Pons (tissue), 1 donor: ENCODE measurements at regions not wholly inside any gene's neighbourhood (a gene's known extent, or its start where the extent isn't known, plus 50 kb on each side); places are given as distances from the start of the nearest gene placed in this dataset.
"Not testable (repeated sequence)": the region's sequence is repeated elsewhere in the genome, so short reads cannot be mapped to it uniquely, and the experiment has no call there.

Source experiments
- DNase-seq: peaks from one replicate; pipeline ENCODE4 v3.0.0-alpha.2; 2016; ENCODE audit warnings: low spot score

- DNase-seq = no peak
Measured at GRCh38 chr13:47892374-47892773, 108.7 kb downstream of the SUCLA2 start.

GRCh38 chr13:47890146-47890814, 110.8 kb downstream of the SUCLA2 start:
- no peak for DNase-seq

GRCh38 chr13:47886314-47886713, 114.8 kb downstream of the SUCLA2 start:
- no peak for DNase-seq

- DNase-seq = no peak
Measured at GRCh38 chr13:47875201-47875600, 125.9 kb downstream of the SUCLA2 start.

GRCh38 chr13:47873987-47874386, 127.1 kb downstream of the SUCLA2 start:
- not testable (repeated sequence) for DNase-seq

- DNase-seq = not testable (repeated sequence)
Measured at GRCh38 chr13:47873319-47873718, 127.8 kb downstream of the SUCLA2 start.

- no peak for DNase-seq
Measured at GRCh38 chr13:47869776-47870175, 131.3 kb downstream of the SUCLA2 start.

GRCh38 chr13:47865883-47866282, 135.2 kb downstream of the SUCLA2 start:
- no peak for DNase-seq

GRCh38 chr13:47862841-47863240, 138.2 kb downstream of the SUCLA2 start:
- no peak for DNase-seq

- no peak for DNase-seq
Measured at GRCh38 chr13:47859165-47859564, 141.9 kb downstream of the SUCLA2 start.

GRCh38 chr13:47858042-47859025, 142.7 kb downstream of the SUCLA2 start:
- DNase-seq = no peak

- no peak for DNase-seq
Measured at GRCh38 chr13:47853236-47853635, 147.8 kb downstream of the SUCLA2 start.

GRCh38 chr13:47846886-47847285, 154.2 kb downstream of the SUCLA2 start:
- no peak for DNase-seq

GRCh38 chr13:47845981-47846380, 155.1 kb downstream of the SUCLA2 start:
- no peak for DNase-seq

- no peak for DNase-seq
Measured at GRCh38 chr13:47843005-47843404, 158.1 kb downstream of the SUCLA2 start.

- no peak for DNase-seq
Measured at GRCh38 chr13:47841151-47841550, 159.9 kb downstream of the SUCLA2 start.

- DNase-seq = no peak
Measured at GRCh38 chr13:47837906-47838305, 163.2 kb downstream of the SUCLA2 start.

- DNase-seq = no peak
Measured at GRCh38 chr13:47837104-47837880, 163.8 kb downstream of the SUCLA2 start.

GRCh38 chr13:47835470-47836228, 165.4 kb downstream of the SUCLA2 start:
- no peak for DNase-seq

- DNase-seq = no peak
Measured at GRCh38 chr13:47832458-47832972, 168.6 kb downstream of the SUCLA2 start.

- DNase-seq = no peak
Measured at GRCh38 chr13:47831265-47831664, 169.8 kb downstream of the SUCLA2 start.
